CD4-positive, alpha-beta memory T cell (primary cell): ENCODE measurements at regions not wholly inside any gene's neighbourhood (a gene's known extent, or its start where the extent isn't known, plus 50 kb on each side); places are given as distances from the start of the nearest gene placed in this dataset.

ENCODE experiments used
- CTCF ChIA-PET: fragments of 350-600 bp; sonication (Branson Sonifier 250); formaldehyde crosslinking; loops from one replicate; lab custom pipeline; 2021; ENCODE audit warnings: inconsistent platforms; ENCODE audit not compliant: partially characterized antibody; lab: Charles Lee
- POLR2A ChIA-PET: fragments of 350-600 bp; sonication (Branson Sonifier 250); formaldehyde crosslinking; loops from one replicate; lab custom pipeline; 2021; ENCODE audit not compliant: partially characterized antibody; lab: Charles Lee
- DNase-seq, 5 donors: peaks; one replicate each; pipeline versions ENCODE4 v3.0.0 to v3.0.0-alpha.2; 2020 to 2022; ENCODE audit warnings: mixed read lengths in 1 of 5
- H3K27ac ChIP-seq: one replicate; pipeline ENCODE4 v1.7.0; 2013; ENCODE audit warnings: low read depth, low read length
- H3K27me3 ChIP-seq: 2 replicates; pipeline ENCODE4 v1.7.0; 2013; ENCODE audit warnings: mild to moderate bottlenecking, low read length, moderate library complexity; ENCODE audit not compliant: insufficient read depth
- H3K36me3 ChIP-seq: 2 replicates; pipeline ENCODE4 v1.7.0; 2013; ENCODE audit warnings: mild to moderate bottlenecking, low read length, moderate library complexity; ENCODE audit not compliant: insufficient read depth
- H3K4me1 ChIP-seq: 2 replicates; pipeline ENCODE4 v1.7.0; 2013; ENCODE audit warnings: mild to moderate bottlenecking, low read length, moderate library complexity; ENCODE audit not compliant: insufficient read depth
- H3K4me3 ChIP-seq, 2 donors: one replicate each; pipeline ENCODE4 v1.7.0; 2013; ENCODE audit warnings: low read length in 2 of 2, mild to moderate bottlenecking in 1 of 2
- H3K9me3 ChIP-seq, 2 donors: one replicate each; pipeline ENCODE4 v1.7.0; 2013; ENCODE audit warnings: low read length in 2 of 2, control low read depth in 1 of 2; ENCODE audit not compliant: control insufficient read depth in 1 of 2
- H3K27ac Mint-ChIP-seq, 7 donors: one replicate each; pipeline ENCODE4 v1.8.0; 2020 to 2021; ENCODE audit warnings: mixed read lengths in 7 of 7, mild to moderate bottlenecking in 6 of 7, inconsistent platforms in 3 of 7, moderate library complexity in 3 of 7
- H3K27me3 Mint-ChIP-seq, 2 donors: one replicate each; pipeline ENCODE4 v1.8.0; 2020 to 2021; ENCODE audit warnings: mixed read lengths in 2 of 2
- H3K36me3 Mint-ChIP-seq, 2 donors: one replicate each; pipeline ENCODE4 v1.8.0; 2020 to 2021; ENCODE audit warnings: mixed read lengths in 2 of 2, inconsistent platforms in 1 of 2, mild to moderate bottlenecking in 1 of 2
- H3K4me1 Mint-ChIP-seq, 4 donors: one replicate each; pipeline ENCODE4 v1.8.0; 2020 to 2021; ENCODE audit warnings: mixed read lengths in 4 of 4, mild to moderate bottlenecking in 1 of 4
- H3K4me3 Mint-ChIP-seq, 8 donors: one replicate each; pipeline ENCODE4 v1.8.0; 2020 to 2021; ENCODE audit warnings: mixed read lengths in 8 of 8, mild to moderate bottlenecking in 7 of 8, moderate library complexity in 6 of 8, inconsistent platforms in 3 of 8
- H3K9me3 Mint-ChIP-seq, 8 donors: one replicate each; pipeline ENCODE4 v1.8.0; 2020 to 2021; ENCODE audit warnings: mixed read lengths in 8 of 8, mild to moderate bottlenecking in 5 of 8, inconsistent platforms in 3 of 8, moderate library complexity in 1 of 8
- intact Hi-C: fragments of 100-400 bp; cut with micrococcal nuclease; formaldehyde crosslinking; loops from one replicate; pipeline ENCODE4 v1.15.1; 2023

DNA sequence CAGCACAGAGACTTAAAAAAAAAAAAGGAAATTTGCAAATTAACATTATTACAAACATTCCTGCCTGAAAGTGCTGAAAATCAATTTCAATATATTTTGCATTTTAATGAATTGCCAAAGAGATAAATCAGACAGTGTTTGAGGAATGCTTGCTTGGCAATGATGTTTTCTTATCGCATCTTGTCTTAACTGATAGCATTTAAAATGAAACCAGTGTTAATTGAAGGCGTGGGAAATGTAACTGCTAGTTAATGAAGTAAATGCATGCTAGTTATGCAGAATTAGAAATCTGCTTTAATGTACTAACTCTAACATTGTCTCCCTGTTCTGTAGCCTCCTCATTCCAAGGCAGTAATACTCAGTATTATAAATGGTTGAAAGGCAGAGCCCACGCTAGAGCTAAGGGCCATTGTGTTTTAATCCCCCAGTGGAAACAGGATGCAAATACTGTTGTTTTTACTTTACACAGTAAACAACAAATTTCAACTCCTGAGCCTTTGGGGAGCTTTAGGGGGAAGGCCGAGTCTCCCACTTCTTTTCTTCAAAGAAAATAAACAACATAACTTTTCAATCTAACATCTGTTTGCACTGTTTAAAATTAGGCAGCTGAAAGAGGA is 586.9 kb downstream of the TLE4 start:
- Histone ChIP-seq H3K4me1 (no peaks in the 10 kb centered on the region), H3K4me3 (no peak overlapping the region), H3K27me3 (no peaks in the 10 kb centered on the region), H3K9me3 (no peaks in the 10 kb centered on the region), H3K27ac (no peak overlapping the region), H3K36me3 (no peaks in the 10 kb centered on the region)
- DNase-seq, result no peak
- H3K36me3 Mint-ChIP-seq, result no peaks in the 10 kb centered on the region
- intact Hi-C loops, result no loop called here
- ChIA-PET POLR2A (no interaction called here), CTCF (no interaction called here)
- no peaks in the 10 kb centered on the region for H3K4me1 Mint-ChIP-seq
- peaks cover 1 to 2% of the 10 kb centered on the region in 2 donors for H3K27me3 Mint-ChIP-seq
- H3K27ac Mint-ChIP-seq, result no peak overlapping the region
- H3K9me3 Mint-ChIP-seq, result peaks cover 0 to 2% (median 0%) of the 10 kb centered on the region in 8 donors
- no peak overlapping the region for H3K4me3 Mint-ChIP-seq

DNA sequence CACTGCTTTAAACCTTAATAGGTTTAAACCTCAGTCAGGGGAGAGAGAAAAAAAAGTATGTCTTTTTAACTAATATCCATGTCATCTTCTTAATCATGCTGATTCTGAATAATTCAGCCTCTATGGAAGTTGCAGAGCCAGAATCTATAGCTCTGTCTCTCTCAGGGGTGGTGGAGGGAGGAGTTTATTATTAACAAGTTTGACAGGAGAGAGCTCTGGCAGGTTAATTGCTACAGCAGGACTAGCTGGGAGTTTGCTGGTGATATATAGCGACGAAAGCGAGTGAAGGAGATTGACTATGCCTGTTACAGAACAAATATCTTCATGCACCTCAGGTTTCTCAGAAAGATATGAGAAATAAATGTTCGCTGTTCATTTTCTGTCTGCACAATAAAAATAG is 586.4 kb downstream of the TLE4 start:
- Mint-ChIP-seq H3K27ac (no peak overlapping the region), H3K27me3 (peaks cover 1 to 2% of the 10 kb centered on the region in 2 donors), H3K4me1 (no peaks in the 10 kb centered on the region), H3K4me3 (no peak overlapping the region), H3K9me3 (peaks cover 0 to 4% (median 0%) of the 10 kb centered on the region in 8 donors), H3K36me3 (no peaks in the 10 kb centered on the region)
- H3K27ac ChIP-seq, result no peak overlapping the region
- no peak overlapping the region for H3K4me3 ChIP-seq
- H3K4me1 ChIP-seq, result no peaks in the 10 kb centered on the region
- no peaks in the 10 kb centered on the region for H3K36me3 ChIP-seq
- ChIA-PET POLR2A (no interaction called here), CTCF (no interaction called here)
- no peaks in the 10 kb centered on the region for H3K27me3 ChIP-seq
- no peaks in the 10 kb centered on the region for H3K9me3 ChIP-seq
- intact Hi-C loops, result no loop called here
- DNase-seq, result no peak

DNA sequence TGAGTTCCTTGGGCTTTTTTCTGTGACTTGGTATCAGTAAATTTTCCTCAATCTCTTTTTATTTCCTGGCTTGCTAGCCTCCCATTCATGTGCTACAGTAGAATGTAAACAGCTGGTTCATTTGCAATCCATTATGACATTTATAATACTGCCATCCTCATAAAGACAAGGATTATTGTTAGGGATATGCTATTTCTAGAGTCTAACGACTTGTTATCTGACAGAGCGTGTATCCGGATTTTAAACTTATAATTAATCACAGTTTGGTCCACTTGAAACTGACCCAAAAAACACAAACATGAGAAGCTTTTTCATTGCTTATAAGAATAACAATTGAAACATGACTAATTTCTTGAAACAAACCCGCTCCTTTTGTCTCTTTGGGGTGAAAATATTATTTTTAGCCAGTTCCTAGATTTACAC is 585.8 kb downstream of the TLE4 start:
- peaks cover 0 to 4% (median 0%) of the 10 kb centered on the region in 8 donors for H3K9me3 Mint-ChIP-seq
- intact Hi-C loops, result no loop called here
- DNase-seq, result no peak
- H3K27me3 Mint-ChIP-seq, result peaks cover 1 to 2% of the 10 kb centered on the region in 2 donors
- no peak overlapping the region for H3K27ac ChIP-seq
- no peaks in the 10 kb centered on the region for H3K36me3 ChIP-seq
- H3K4me3 ChIP-seq, result no peak overlapping the region
- H3K4me1 ChIP-seq, result no peaks in the 10 kb centered on the region
- H3K4me1 Mint-ChIP-seq, result no peaks in the 10 kb centered on the region
- no peaks in the 10 kb centered on the region for H3K9me3 ChIP-seq
- H3K4me3 Mint-ChIP-seq, result no peak overlapping the region
- no peaks in the 10 kb centered on the region for H3K27me3 ChIP-seq
- CTCF ChIA-PET, result no interaction called here
- H3K36me3 Mint-ChIP-seq, result no peaks in the 10 kb centered on the region
- H3K27ac Mint-ChIP-seq, result no peak overlapping the region
- POLR2A ChIA-PET, result no interaction called here

DNA sequence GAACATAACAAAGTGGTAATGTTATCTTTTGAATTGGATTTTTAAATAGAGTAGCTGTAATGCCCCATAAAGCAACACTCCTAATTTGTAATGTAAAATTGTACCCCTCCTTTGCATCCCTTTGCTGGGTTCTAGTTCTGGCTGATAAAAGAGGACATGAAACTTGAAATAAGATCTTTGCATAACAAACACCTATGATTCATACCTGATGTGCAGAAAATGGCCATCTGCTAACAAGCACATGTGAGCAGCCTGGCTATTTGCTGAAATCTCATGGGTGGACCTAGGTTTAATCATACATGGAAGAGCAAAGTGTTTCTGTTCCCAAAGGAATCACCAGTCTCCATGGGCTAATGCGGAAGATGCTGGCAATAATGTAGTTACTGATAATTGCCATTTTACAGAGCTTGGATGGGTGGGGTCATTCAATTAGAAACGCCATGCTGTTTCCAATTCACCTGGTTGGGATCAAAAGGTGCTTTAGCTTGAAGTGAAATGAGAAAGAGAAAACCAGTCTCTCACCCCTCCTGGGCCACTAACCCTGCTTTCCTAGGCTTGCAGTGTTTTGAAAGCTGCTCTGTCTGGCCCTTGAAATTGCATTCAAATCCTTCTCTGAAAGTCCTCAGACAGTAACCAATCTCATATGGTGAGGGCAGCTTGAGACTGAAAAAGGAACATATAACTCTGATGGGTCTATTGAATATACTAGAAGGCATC is 585.1 kb downstream of the TLE4 start:
- no peaks in the 10 kb centered on the region for H3K36me3 Mint-ChIP-seq
- intact Hi-C loops, result no loop called here
- peaks cover 1 to 2% of the 10 kb centered on the region in 2 donors for H3K27me3 Mint-ChIP-seq
- H3K27ac Mint-ChIP-seq, result no peak overlapping the region
- no peaks in the 10 kb centered on the region for H3K36me3 ChIP-seq
- ChIA-PET CTCF (no interaction called here), POLR2A (no interaction called here)
- H3K9me3 ChIP-seq, result no peaks in the 10 kb centered on the region
- H3K4me1 Mint-ChIP-seq, result no peaks in the 10 kb centered on the region
- no peaks in the 10 kb centered on the region for H3K27me3 ChIP-seq
- H3K4me3 ChIP-seq, result no peak overlapping the region
- no peaks in the 10 kb centered on the region for H3K4me1 ChIP-seq
- no peak overlapping the region for H3K27ac ChIP-seq
- no peak overlapping the region for H3K4me3 Mint-ChIP-seq
- peaks cover 0 to 4% (median 0%) of the 10 kb centered on the region in 8 donors for H3K9me3 Mint-ChIP-seq
- DNase-seq, result no peak

DNA sequence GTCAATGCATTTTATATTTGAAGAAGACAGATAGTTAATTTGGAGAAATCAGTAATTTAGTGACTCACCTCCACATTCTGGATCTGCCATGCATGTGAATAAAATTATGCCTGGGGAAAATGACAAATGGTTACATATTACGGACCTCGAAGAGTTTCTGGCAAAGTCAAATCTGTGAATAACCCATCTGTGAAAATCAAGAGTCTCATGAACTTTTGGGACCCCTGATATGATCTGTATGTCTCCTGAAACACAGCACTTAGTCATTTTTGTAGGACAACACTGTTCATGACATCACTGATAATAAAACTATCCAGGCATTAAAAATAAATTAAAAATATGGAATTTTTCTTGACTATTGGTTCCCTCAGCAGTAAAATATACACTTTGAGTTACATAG is 584.5 kb downstream of the TLE4 start:
- Mint-ChIP-seq H3K4me3 (no peak overlapping the region), H3K27ac (no peak overlapping the region), H3K27me3 (peaks cover 0 to 1% of the 10 kb centered on the region in 2 donors), H3K9me3 (peaks cover 0 to 4% (median 0%) of the 10 kb centered on the region in 8 donors), H3K4me1 (no peaks in the 10 kb centered on the region), H3K36me3 (no peaks in the 10 kb centered on the region)
- H3K27ac ChIP-seq, result no peak overlapping the region
- DNase-seq, result no peak
- H3K36me3 ChIP-seq, result no peaks in the 10 kb centered on the region
- intact Hi-C loops, result no loop called here
- H3K27me3 ChIP-seq, result no peaks in the 10 kb centered on the region
- CTCF ChIA-PET, result no interaction called here
- H3K4me1 ChIP-seq, result no peaks in the 10 kb centered on the region
- H3K9me3 ChIP-seq, result no peaks in the 10 kb centered on the region
- no peak overlapping the region for H3K4me3 ChIP-seq
- POLR2A ChIA-PET, result no interaction called here

DNA sequence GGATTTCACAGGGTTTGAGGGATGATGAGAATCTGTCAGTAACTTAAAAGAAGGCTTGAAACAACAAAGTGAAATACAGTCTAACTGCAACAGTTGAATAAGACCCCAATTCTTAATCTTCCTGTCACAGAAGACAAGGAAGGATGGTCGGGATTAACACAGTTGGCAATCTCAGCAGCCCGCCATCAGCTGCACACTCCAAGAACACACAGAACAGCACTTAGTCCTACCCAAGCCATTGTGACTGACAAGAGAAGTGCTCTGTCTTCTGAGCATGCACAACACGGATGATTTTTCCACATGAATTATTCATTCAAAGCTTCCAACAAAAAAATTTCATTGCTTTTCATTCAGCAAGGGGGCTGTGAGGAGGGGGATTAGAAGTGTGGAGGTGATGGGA is 576.1 kb downstream of the TLE4 start:
- Histone ChIP-seq H3K4me1 (no peaks in the 10 kb centered on the region), H3K36me3 (no peaks in the 10 kb centered on the region), H3K4me3 (no peak overlapping the region), H3K9me3 (no peaks in the 10 kb centered on the region), H3K27ac (no peak overlapping the region), H3K27me3 (no peaks in the 10 kb centered on the region)
- CTCF ChIA-PET, result no interaction called here
- Mint-ChIP-seq H3K27me3 (no peaks in the 10 kb centered on the region), H3K27ac (no peak overlapping the region), H3K4me1 (no peaks in the 10 kb centered on the region), H3K36me3 (no peaks in the 10 kb centered on the region), H3K4me3 (no peak overlapping the region), H3K9me3 (peaks cover 0 to 12% (median 5%) of the 10 kb centered on the region in 8 donors)
- intact Hi-C loops, result no loop called here
- POLR2A ChIA-PET, result no interaction called here
- no peak for DNase-seq

DNA sequence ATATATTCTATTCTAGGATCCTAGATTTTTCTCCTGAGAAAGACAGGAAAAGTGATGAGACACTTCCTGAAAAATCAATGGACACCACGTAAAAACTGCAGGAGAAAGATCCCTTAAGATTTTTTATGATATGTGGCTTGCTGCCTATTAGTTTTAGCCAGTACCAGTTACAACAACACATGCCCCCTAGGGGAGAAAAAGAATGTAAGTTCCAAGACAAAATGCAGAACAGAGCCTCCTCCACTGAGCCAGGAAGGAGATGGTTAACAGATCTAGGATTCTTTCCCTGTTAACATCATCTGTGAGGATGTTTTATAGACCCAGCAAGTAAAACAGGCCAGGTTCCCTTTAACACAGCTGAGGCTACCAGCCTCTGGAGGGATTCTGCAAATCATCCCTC is 574.7 kb downstream of the TLE4 start:
- H3K27me3 ChIP-seq, result no peaks in the 10 kb centered on the region
- no peak overlapping the region for H3K27ac ChIP-seq
- Mint-ChIP-seq H3K4me3 (no peak overlapping the region), H3K9me3 (peaks cover 0 to 12% (median 4%) of the 10 kb centered on the region in 8 donors), H3K4me1 (no peaks in the 10 kb centered on the region), H3K36me3 (no peaks in the 10 kb centered on the region), H3K27me3 (no peaks in the 10 kb centered on the region), H3K27ac (no peak overlapping the region)
- H3K9me3 ChIP-seq, result no peaks in the 10 kb centered on the region
- H3K4me3 ChIP-seq, result no peak overlapping the region
- intact Hi-C loops, result no loop called here
- no peaks in the 10 kb centered on the region for H3K36me3 ChIP-seq
- CTCF ChIA-PET, result no interaction called here
- DNase-seq, result no peak
- no peaks in the 10 kb centered on the region for H3K4me1 ChIP-seq
- POLR2A ChIA-PET, result no interaction called here
